ENCODE measurements at regions not wholly inside any gene's neighbourhood (a gene's known extent, or its start where the extent isn't known, plus 50 kb on each side); places are given as distances from the start of the nearest gene placed in this dataset.
"Not testable (repeated sequence)": the region's sequence is repeated elsewhere in the genome, so short reads cannot be mapped to it uniquely, and the experiment has no call there.

DNA sequence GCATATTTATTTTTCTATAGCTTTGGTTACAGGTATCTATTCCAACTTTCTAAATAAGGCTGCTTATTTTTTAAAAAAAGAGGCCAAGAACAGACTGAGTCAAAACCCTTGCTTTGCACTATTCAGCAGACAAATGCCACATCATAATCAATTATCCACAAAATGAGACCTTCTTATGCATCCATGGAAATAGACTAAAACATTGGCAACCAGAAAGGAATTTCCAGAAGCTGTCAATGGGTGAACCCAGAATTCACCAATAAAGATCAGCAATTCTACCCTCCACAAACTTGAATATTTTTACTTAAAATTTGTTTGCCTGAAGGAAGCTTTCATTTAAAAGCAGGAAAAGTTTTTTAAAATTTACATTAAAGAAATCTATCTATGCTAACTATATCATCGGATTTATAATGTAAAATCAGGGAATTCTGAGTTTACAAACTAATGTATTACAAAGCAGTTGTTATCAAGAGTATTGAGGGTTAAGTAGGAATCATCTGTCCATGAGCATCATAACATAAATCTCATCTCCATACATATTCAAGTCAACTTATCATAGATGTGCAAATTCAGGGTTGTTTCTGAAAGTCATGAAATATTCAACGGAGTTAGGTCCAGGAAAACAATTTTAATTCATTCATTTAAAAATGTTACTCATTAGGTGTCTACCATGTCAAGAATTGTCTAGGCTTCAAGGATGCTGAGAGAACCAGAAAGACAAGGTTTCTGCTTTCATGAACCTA, 548.0 kb downstream of the SATB2 start:
- no peak for DNase-seq

DNA sequence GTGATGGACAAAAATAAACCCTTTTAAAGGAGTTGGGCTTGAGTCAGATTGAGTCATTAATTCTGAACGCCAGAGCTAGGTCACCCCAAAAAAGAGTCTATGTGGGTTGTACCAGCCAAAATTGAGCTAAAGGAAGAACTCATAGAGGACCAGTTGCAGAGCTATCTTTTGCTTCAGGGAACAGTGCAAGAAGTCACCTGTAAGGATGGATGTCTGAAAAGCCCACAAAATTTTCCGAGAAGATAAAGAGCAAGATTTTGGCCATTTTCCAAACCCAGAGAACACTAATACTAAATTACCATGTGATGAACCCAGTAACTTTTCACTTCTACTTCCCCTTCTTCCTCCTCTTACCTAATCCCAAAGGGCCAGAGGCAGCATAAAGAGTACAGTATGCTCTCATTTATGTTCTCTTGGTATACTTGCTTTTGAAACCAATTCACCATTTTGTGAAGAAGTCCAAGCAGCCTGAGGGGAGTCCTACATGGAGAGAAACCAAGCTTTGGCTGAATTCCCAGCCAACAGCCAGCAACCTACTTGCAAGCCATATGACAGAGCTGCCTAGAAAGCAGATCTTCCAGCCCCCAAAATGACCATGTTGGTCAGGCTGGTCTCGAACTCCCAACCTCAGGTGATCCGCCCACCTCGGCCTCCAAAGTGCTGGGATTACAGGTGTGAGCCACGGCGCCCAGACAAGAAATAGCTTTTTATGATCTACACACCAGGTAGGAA, 551.7 kb downstream of the SATB2 start:
- DNase-seq = no peak

DNA sequence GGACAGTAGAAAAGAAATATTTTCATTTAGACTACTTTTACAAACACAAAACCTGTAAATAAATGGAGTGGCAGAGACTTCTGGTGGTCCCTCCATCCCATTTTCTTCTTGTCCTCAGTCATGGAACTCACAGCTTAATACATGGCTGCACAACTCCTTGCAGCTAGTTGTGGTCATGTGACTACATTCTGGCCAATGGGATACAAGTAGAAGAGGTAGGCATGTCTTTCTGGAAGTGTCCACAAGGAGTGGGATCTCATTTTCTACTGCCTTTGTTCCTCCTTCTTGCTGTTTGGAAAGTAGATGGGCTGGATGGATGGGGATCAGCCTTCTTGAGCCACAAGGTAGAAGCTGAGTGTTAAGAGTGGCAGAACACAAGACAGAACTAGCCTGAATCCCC, 555.8 kb downstream of the SATB2 start:
- no peak for DNase-seq

DNA sequence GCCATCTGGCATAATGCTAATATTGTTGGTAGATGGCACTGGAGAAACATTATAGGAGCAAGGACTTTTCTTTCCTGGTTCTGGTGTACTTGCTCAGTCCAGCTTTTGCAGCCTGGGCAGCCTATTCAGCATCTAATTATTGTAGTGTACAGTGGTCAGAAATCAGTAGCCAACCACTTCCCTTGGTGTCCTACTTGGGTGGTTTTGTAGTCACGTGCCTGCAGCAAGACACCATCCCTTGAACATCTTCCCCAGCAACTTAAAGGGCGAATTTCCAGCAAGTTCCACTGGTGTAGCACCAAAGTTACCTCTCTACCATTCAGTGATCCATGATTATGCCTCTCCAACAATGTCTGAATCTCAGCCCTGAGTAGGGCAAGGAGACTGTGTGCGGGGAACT, 557.6 kb downstream of the SATB2 start:
- DNase-seq = no peak

DNA sequence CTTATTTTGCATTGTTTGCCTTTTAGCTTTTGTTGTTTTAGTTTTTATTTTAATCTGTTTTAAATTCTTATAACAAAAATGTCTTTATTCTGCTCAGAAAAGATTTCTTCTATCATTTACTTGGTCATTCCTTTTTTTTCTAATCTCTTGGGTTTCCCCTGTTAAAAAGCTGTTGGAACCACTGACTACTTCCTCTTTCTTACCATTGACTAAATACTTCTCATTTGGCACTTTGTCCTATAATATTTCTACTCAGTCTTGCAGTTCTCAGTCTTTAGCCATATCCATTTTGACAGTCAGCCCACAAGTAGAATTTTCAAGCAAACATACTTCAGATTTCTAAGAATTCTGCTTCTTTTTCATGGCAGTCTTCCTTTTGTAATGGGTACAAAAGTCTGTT, 567.2 kb downstream of the SATB2 start:
- no peak for DNase-seq

DNA sequence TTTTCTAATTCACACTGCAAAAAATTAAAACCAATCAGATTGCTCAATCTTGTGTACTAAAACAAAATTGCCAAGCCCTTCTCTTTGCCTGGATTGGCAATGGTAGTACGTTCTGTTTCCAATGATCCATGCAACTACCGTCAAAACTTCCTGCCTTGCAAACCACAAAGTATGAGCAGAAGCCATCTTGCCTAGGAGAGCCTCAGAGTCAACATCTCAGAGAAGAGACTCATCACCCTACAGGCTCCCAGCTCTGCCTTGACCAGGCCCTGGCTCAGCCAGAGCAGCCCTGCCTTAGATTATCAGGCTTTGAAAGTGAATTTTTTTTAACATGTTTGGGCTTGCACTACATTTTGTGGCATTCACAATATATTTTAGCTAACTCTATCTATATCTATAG, 574.1 kb downstream of the SATB2 start:
- no peak for DNase-seq

DNA sequence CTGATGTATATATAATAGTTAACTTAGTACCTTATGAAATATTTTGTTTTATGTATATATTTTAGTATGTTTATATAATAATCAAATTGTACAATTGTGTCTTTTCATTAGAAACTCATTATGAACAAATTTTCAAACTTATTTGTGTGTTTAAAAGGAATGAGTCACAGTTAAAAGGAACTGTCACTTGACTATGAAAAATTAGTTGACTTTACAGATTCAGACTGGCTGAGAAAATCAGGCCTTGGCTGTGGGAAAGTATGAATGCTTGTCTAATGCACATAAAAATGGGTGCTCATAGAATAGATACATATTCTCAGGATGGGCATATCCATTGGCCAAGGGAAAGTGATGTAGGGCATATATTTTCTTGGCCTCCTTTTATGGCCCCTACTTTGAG, 576.8 kb downstream of the SATB2 start:
- no peak for DNase-seq

DNA sequence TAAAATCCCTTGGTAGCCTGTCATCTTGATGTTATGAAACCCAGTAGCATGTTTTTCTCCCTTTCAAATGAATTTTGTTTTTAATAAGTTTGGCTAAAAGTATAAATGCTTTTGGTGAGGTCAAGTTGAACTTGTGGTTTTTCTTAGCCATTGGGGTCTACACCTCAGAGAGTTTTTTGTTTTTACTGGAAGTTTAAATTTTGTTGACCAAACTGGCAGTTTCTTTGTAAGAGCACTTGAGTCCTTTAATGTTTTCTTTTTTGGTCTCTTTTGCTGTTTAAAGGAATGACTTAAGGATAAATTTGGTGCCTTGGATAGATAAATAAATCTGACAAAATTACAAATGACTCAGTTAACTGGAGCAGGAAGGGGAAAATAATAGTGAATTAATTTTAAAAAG, 577.3 kb downstream of the SATB2 start:
- DNase-seq = no peak

DNA sequence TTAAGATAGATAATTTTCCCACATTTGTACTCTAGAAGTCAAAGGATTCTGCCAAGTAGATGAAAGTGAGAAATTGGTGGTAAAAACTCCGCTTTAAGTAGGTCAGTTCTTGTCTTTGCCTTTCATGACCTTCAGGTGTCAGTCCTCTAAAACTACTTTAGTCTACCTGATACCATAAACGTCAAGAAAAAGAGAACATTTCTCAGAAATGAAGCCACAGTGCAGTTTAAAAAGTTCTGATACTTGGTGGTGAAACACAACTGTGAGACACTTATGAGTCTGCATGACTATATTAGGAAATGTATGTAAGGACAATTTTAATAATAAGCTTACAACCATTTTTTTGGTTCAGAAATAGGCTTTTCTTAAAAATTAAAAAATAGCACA, 583.3 kb downstream of the SATB2 start:
- DNase-seq = no peak

DNA sequence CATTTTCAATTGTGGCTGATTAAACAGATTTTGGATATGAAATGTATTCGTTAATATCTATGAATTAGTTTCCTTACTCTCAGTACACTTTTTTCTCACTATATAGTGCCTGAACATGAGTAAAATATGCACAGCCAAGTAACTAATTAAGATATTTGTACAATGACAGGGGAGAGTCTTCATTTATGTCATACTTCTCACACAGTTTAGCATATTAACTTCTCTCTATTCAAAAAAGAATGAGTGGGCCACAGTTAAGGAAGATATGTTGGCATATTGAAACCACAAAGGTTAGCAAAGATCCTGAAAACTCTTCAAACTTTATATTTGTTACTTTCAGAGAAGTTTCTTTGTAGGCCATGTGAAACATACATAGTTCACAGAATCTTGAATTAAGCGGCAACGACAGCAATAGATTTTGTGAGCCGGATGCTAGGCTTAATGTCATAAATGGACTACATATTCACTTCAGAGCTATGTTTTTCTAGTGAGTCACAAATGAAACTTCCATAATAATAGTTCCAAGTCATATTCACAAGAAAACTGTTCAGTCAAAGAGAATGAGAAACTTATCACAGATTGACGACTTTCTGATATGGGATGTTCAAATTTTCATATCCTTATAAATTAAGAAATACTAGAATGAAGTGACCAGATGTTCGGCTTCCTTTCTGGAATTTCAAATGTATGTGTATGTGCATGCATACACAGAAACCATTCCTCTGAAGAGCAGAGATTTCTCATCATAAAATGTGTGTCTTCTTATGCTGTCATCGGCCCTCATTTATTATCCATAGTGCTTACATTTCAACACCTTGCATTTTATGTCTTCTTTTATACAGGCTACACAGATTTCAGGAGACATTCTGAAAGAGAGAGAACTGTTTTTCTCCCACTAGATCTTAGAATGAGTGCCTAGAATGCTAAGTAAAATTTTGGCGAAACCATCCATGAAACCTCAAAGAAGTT, 584.0 kb downstream of the SATB2 start:
- DNase-seq = no peak

DNA sequence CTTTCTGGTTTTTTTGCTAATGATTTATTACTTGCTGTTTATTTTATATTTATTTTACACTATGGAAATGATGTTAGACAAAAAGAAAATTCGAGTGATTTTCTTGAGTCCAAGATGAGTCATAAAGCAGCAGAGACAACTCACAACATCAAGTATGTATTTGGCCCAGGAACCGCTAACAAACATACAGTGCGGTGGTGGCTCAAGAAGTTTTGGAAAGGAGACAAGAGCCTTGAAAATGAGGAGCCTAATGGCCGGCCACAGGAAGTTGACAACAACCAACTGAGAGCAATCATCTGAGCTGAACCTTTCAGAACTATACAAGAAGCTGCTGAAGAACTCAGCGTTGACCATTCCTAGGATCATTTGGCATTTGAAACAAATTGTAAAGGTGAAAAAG, 594.1 kb downstream of the SATB2 start:
- no peak for DNase-seq

DNA sequence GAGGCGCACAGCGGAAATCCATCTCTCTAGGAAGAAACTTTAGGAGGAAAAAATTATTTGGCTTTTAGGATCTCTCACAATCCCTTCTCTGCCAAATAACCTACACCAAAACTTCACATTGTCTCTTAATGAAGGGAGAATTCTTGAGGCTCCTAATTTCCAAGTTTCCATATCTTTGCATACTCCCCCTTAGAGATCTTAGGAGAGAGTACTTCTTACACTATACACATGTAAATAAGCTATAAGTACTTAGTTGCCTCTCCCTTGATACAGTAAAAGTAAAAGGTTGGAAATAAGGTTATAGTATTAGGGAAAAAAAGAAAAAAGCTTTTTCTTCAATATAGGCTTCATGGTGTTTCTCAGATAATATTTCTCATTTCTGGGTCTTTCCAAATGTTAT, 596.7 kb downstream of the SATB2 start:
- no peak for DNase-seq

DNA sequence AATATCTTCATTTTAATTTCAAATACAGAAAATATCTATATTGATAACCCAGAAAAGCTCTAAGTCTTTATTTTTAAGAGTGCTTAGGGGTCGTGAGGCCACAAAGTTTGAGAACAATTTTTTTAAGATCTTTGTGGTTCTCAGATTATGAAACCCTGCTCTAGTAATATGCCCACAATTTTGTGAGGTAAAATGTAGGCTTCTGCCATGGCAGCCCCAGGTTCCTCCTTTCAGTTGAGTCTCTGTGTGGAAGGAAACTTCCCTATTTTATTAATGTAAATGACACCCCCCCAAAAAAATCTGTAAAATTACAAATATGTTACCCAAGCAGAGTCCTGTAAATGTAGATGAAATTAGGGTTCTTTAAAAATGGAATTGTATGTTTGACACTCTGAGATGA, 600.5 kb downstream of the SATB2 start:
- no peak for DNase-seq

DNA sequence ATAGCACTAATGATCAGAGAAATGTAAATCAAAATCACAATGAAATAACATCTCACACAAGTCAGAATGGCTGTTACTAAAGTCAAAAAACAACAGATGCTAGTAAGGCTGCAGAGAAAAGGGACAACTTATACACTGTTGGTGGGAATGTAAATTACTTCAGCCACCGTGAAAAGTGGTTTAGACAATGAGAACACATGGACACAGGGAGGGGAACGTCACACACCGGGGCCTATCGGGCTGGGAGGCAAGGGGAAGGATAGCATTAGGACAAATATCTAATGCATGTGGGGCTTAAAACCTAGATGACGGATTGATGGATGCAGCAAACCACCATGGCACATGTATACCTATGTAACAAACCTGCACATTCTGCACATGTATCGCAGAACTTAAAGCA, 602.0 kb downstream of the SATB2 start:
- not testable (repeated sequence) for DNase-seq

DNA sequence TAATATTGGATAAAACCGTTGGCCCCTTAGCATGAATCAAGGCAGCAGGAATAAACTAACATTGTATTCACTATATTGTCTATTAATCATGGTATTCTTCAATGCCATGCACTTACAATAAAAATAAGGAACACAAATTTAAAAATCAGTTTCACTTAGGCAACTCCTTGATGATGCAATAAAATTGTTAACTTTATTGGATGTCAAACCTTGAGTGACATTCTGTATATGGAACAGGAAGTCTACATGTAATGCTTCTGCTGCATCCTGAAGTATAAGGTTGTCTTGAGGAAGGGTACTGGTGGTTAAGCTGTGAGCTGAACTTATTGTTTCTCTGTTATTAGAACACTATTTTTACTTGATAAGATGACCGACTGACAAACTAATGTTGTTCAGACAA, 605.5 kb downstream of the SATB2 start:
- DNase-seq = no peak

DNA sequence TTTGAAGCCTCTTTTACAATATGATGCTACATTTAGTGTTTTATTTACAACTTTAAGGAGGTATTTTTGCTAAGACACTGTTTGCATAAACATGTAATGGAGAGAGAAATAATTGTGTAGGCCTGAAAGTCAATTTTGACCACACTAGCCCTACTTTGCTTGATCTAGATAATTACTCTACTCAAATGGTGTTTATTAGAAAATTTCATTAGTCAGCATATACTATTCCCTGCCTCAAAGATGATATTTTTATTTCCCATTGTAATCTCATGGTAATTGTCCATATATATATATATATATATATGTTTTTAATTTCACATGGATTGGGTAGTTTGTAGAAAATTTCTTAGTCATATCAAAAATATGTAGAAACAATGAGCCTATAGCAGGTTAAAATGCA, 632.2 kb downstream of the SATB2 start:
- no peak for DNase-seq

DNA sequence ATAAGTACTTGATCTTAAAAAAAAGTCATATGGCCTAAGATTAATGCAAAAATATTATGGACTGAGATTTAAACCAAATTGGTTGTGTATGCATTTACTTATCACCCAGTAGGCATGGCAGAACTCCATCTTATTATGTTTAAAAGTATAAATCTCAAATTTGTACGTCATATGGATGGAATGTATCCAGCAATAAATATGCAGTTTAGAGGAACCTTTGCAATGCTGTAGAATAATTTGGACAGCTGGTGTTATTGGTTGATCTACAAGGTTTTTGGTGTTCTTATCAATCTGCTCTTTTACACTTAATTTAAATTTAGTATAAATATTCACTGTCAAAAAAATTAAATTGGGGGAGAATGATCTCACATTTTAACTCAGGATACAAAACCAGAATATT, 640.2 kb downstream of the SATB2 start:
- no peak for DNase-seq

DNA sequence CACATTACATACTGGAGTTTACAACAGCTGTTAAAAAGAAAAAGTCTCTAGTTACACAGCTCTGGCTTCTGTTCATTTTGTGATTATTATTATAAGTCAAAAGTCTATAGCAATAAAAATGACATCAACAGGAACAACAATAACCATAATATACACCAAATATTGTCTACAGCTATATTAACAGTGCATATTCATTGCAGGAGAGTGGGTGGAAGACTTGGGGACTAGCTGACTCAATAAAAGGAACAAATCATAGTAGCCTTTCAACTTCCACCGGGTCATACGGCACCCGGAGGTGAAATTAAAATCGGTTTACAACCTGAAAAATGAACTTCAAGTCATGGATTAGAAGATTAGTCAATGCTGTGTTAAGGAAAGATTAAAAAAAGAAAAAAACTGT, 642.1 kb downstream of the SATB2 start:
- DNase-seq = no peak

DNA sequence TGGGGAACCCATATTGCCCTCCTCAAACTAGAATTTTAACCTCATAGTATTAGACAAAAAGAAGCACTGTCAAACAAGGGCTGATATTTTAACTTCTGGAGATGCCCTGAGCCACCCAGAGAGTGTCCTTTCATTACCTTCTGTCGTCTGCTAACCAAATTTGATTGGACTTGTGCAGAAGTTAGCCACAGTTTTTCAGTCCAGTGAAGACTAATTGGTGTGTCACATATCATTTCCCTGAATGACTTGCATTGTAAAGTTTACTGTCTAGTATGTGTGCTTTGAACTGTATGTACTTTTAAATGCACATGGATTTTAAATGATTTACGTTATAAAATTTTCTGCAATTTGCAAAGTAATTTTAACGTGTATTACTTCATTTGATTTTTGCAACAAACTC, 646.5 kb downstream of the SATB2 start:
- DNase-seq = no peak

DNA sequence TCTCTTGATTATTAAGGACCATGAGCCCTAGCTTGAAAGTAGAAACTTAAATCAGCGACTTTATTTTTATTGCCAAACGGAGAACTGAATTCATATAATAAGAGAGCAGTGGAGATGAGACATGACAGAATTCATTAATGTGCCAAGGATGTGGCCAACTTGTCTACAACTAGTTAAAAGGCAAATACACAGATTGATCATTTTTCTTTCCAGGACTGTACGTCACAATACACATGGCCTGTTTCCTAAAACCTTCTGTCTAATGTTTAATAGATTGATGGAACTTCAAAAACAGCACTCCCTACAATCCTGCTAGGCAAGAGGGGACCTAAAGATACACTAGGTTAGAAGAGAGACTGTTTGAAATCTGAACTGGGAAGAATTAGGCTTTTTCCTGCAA, 647.8 kb downstream of the SATB2 start:
- DNase-seq = no peak

DNA sequence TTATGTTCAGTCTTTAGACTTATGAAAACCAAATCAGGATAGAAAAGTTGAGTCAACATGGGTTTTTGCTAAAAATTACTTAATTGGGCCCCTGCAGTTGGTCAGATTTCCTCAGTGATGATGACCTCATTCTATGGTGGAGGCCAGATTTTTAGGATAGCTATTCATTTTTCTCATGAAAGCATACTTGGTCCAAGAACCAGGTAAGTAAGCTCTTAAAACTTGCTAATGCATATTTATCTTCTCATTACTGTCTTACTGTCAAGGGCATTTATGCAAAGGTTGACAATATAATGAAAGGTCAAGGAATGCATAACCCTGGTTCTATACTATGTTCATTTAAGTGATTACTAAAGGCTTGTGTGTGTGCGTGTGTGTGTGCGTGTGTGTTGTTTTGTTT, 650.6 kb downstream of the SATB2 start:
- no peak for DNase-seq

DNA sequence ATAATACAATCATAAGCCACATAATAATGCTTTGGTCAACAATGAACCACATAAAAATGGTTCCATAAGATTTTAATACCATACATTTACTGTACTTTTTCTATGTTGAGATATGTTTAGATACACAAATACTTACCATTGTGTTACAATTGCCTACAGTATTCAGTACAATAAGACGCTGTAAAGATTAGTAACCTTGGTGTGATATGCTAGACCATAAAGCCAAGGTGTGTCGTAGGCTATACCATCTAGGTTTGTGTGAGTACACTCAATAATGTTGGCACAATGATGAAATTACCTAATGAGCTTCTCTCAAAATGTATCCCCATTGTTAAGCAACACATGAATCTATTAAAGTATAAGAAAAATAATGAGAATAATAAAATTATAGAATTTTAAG, 662.3 kb downstream of the SATB2 start:
- no peak for DNase-seq

DNA sequence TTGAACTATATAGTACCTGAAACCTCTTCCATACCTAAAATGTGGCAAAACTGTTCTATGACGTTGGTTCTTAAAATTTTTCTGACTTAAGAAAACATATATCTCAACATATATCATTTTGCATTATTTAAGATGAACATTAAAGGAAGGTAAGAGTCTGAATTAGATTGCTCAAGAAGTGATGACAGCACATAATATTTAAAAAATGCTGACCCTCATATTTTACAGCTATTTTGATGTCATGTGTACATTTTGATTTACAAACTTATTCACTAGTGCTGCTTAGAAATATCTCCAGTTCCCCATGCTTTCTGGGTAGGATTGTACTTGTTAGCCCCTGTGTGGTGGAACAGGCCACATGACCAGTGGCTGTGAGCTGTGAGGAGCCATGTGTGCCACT, 666.1 kb downstream of the SATB2 start:
- no peak for DNase-seq

DNA sequence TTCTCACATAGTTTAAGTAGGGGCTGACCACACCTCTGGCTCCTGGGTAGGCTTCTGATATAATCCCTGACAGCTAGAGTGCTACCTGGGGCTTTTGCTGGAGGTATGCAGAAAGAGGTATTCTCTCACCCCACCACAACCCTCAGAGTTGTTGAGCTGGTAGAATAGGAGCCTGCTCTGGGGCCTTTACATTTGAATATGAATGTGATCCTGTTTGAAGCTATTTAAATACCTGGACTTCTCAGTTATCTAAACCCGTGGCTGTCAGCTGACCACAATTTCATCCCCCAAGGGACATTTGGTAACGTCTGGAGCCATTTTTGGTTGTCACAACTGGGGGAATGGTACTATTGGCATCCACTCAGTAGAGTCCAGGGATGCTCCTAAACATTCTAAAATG, 669.1 kb downstream of the SATB2 start:
- no peak for DNase-seq
